Adrenal gland (tissue), 9 donors: ENCODE measurements at regions not wholly inside any gene's neighbourhood (a gene's known extent, or its start where the extent isn't known, plus 50 kb on each side); places are given as distances from the start of the nearest gene placed in this dataset.

Experiments used
- DNase-seq, 7 donors: peaks; one replicate each; pipeline ENCODE4 v3.0.0-alpha.2; 2019 to 2020
- H3K27ac ChIP-seq, 5 donors: fragments of 200-600 bp; sonication (generic) in 4 of 5; 1 replicate in 3 of 5; 2 replicates in 2 of 5; pipeline versions ENCODE4 v1.5.1 to v1.8.0; 2016 to 2020; ENCODE audit warnings: mild to moderate bottlenecking in 1 of 5
- H3K27me3 ChIP-seq: fragments of 200-600 bp; 2 replicates; pipeline ENCODE4 v1.8.0; 2021
- H3K36me3 ChIP-seq, 2 donors: fragments of 200-600 bp; replicated peaks in 1 of 2; 1 replicate in 1 of 2; 2 replicates in 1 of 2; pipeline versions ENCODE4 v1.5.1 to v1.8.0; 2018 to 2022
- H3K4me1 ChIP-seq, 2 donors: fragments of 200-600 bp; replicated peaks in 1 of 2; 1 replicate in 1 of 2; 2 replicates in 1 of 2; pipeline versions ENCODE4 v1.5.1 to v1.8.0; 2018 to 2021
- H3K4me3 ChIP-seq, 4 donors: fragments of 200-600 bp; sonication (generic) in 3 of 4; one replicate each; pipeline ENCODE4 v1.5.1; 2016 to 2018
- H3K9me3 ChIP-seq, 3 donors: fragments of 200-600 bp; sonication (generic) in 1 of 3; replicated peaks in 1 of 3; 1 replicate in 2 of 3; 2 replicates in 1 of 3; pipeline versions ENCODE4 v1.5.1 to v1.8.0; 2016 to 2021
- POLR2A ChIP-seq, 2 donors: fragments of 450-650 bp; IDR thresholded peaks; one replicate each; pipeline ENCODE4 v1.6.1; 2017; ENCODE audit warnings: antibody characterized with exemption in 2 of 2, mild to moderate bottlenecking in 2 of 2, moderate library complexity in 1 of 2
- WGBS, 4 donors: extraction: QIAGEN DNeasy Blood & Tissue Kit in 2 of 4; methylation state at CpG; one replicate each; pipeline versions ENCODE4 v1.1.5 to v1.1.7; 2013 to 2017; 5-methylcytosine and 5-hydroxymethylcytosine counted together
- intact Hi-C, 2 donors: fragments of 100-400 bp; cut with DNase I; formaldehyde crosslinking; loops; one replicate each; pipeline versions ENCODE4 v1.14.1 to v1.15.0; 2022 to 2023
- TF ChIP-seq, protein P1 (sequence below), 6 experiments: fragments of 450-650 bp in 4 of 6; fragments of 200-600 bp in 2 of 6; sonication (generic) in 1 of 6; IDR thresholded peaks; 1 replicate in 5 of 6; 2 replicates in 1 of 6; pipeline versions ENCODE4 v1.5.1 to v1.8.0; 2016 to 2021; ENCODE audit warnings: antibody characterized with exemption in 6 of 6, mild to moderate bottlenecking in 2 of 6, moderate library complexity in 1 of 6
- donor health status: healthy with polysubstance abuse.
- donor health status: Bipolar disorder and iron deficiency.
- donor health status: DM: yes; HTN: yes; CAD: no.
- donor health status: DM: no; HTN: no; CAD: no.
- donor health status: DM: no; HTN: no; CAD: no.

GRCh38 chr1:60866917-60867531 lies 215.3 kb upstream of the NFIA start:
- intact Hi-C loops = no loop called here
- Histone ChIP-seq H3K27me3 (no peaks in the 10 kb centered on the region), H3K4me3 (no peak overlapping the region)

GRCh38 chr1:60866226-60866900 lies 216.0 kb upstream of the NFIA start:
- Histone ChIP-seq H3K36me3 (no peaks in the 10 kb centered on the region), H3K4me3 (no peak overlapping the region), H3K27ac (peak overlapping the region in 1 of 5 donors; percentile 6), H3K4me1 (no peaks in the 10 kb centered on the region), H3K9me3 (no peaks in the 10 kb centered on the region), H3K27me3 (no peaks in the 10 kb centered on the region)
- WGBS, 4 donors = 73 to 78% (median 74%) methylated on average over 13 of the region's 13 CpGs
- TF ChIP-seq, protein P1, sequence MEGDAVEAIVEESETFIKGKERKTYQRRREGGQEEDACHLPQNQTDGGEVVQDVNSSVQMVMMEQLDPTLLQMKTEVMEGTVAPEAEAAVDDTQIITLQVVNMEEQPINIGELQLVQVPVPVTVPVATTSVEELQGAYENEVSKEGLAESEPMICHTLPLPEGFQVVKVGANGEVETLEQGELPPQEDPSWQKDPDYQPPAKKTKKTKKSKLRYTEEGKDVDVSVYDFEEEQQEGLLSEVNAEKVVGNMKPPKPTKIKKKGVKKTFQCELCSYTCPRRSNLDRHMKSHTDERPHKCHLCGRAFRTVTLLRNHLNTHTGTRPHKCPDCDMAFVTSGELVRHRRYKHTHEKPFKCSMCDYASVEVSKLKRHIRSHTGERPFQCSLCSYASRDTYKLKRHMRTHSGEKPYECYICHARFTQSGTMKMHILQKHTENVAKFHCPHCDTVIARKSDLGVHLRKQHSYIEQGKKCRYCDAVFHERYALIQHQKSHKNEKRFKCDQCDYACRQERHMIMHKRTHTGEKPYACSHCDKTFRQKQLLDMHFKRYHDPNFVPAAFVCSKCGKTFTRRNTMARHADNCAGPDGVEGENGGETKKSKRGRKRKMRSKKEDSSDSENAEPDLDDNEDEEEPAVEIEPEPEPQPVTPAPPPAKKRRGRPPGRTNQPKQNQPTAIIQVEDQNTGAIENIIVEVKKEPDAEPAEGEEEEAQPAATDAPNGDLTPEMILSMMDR (IDR thresholded peaks at IDR 0.05) = no peak
- no peak for TF ChIP-seq POLR2A (IDR thresholded peaks at IDR 0.05)
- DNase-seq = no peak
- intact Hi-C loops = no loop called here

More at GRCh38 chr1:60866917-60867531, 215.3 kb upstream of the NFIA start:
- no peaks in the 10 kb centered on the region for H3K36me3 ChIP-seq
- WGBS, 4 donors = 61 to 78% (median 70%) methylated on average over 3 of the region's 3 CpGs
- H3K9me3 ChIP-seq = no peaks in the 10 kb centered on the region
- H3K4me1 ChIP-seq = no peaks in the 10 kb centered on the region
- no peak for DNase-seq
- peak overlapping the region in 1 of 5 donors; percentile 6 for H3K27ac ChIP-seq
- no peak for TF ChIP-seq POLR2A (IDR thresholded peaks at IDR 0.05)
- TF ChIP-seq, protein P1 (IDR thresholded peaks at IDR 0.05) = no peak

DNA sequence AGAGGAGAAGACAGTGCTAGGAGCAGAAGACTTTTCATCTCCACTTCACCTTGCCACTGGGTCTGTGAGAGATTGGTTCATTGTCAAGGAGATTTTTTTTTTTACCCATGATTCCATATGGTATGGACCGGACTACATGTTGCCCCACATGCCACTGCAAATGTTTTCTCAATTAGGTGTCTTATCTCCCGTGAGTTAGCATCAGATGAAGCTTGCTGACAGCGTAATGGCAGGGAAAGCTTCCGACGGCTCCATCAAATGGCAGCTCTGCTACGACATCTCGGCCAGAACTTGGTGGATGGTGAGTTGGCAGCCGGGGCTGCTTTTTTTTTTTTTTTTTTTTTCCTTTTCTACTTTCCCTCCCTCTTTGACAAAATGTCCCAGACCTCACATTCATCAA lies 217.2 kb upstream of the NFIA start:
- DNase-seq = no peak
- Histone ChIP-seq H3K27ac (no peak overlapping the region), H3K27me3 (no peaks in the 10 kb centered on the region), H3K36me3 (no peaks in the 10 kb centered on the region), H3K9me3 (no peaks in the 10 kb centered on the region), H3K4me1 (no peaks in the 10 kb centered on the region), H3K4me3 (no peak overlapping the region)
- intact Hi-C loops = no loop called here
- WGBS, 4 donors = 84 to 91% (median 90%) methylated on average over 8 of the region's 8 CpGs
- no peak for TF ChIP-seq POLR2A (IDR thresholded peaks at IDR 0.05)
- TF ChIP-seq, protein P1 (IDR thresholded peaks at IDR 0.05) = no peak

DNA sequence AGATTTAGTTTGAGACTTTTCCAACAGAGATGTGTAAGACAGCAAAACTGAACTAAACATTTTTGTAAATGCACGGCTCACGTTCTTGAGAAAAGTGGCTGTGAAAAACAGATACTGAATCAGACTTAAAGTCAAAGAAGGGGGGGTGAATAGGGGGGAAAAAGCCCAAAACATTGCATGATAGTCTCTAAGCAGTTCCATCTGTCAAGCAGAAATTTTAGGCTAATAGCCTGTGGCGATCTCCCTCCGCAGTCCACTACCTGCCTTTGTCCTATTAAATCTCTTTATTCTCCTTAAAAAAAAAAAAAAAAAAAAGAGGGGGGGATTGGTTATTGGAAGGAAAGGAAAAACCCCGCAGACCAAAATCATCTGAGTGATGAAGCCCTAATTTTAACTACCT lies 217.6 kb upstream of the NFIA start:
- 90 to 95% (median 92%) methylated on average over 5 of the region's 5 CpGs for WGBS, 4 donors
- no peaks in the 10 kb centered on the region for H3K36me3 ChIP-seq
- no peaks in the 10 kb centered on the region for H3K9me3 ChIP-seq
- no peaks in the 10 kb centered on the region for H3K4me1 ChIP-seq
- intact Hi-C loops = no loop called here
- no peak overlapping the region for H3K27ac ChIP-seq
- DNase-seq = no peak
- no peaks in the 10 kb centered on the region for H3K27me3 ChIP-seq
- H3K4me3 ChIP-seq = no peak overlapping the region
- TF ChIP-seq, protein P1 (IDR thresholded peaks at IDR 0.05) = no peak
- TF ChIP-seq POLR2A (IDR thresholded peaks at IDR 0.05) = no peak
